NT2/D1 (cell line): ENCODE measurements at regions not wholly inside any gene's neighbourhood (a gene's known extent, or its start where the extent isn't known, plus 50 kb on each side); places are given as distances from the start of the nearest gene placed in this dataset.

Source experiments
- SUZ12 ChIP-seq: IDR thresholded peaks from 2 replicates; pipeline ENCODE4 v1.6.1; 2011; ENCODE audit not compliant: insufficient read length, insufficient read depth; ENCODE audit errors: extremely low read depth
- YY1 ChIP-seq: IDR thresholded peaks from 2 replicates; pipeline ENCODE4 v1.6.1; 2011; ENCODE audit not compliant: insufficient read length, insufficient read depth
- ZNF274 ChIP-seq: IDR thresholded peaks from 2 replicates; pipeline ENCODE4 v1.6.1; 2011; ENCODE audit warnings: mild to moderate bottlenecking, low read depth, low read length

GRCh38 chr10:53314876-53315275 lies 542.3 kb upstream of the MBL2 start:
- TF ChIP-seq YY1, result no peak
- TF ChIP-seq SUZ12, result no peak
- TF ChIP-seq ZNF274, result no peak
